HG03558 (cell line): ENCODE measurements at regions not wholly inside any gene's neighbourhood (a gene's known extent, or its start where the extent isn't known, plus 50 kb on each side); places are given as distances from the start of the nearest gene placed in this dataset.

Experiments used
- ATAC-seq: cut with Tn5 transposase; IDR thresholded peaks from one replicate; pipeline ENCODE4 v1.9.1; 2021; ENCODE audit warnings: moderate number of reproducible peaks; ENCODE audit not compliant: unreplicated experiment; ENCODE audit errors: extremely low read depth

DNA sequence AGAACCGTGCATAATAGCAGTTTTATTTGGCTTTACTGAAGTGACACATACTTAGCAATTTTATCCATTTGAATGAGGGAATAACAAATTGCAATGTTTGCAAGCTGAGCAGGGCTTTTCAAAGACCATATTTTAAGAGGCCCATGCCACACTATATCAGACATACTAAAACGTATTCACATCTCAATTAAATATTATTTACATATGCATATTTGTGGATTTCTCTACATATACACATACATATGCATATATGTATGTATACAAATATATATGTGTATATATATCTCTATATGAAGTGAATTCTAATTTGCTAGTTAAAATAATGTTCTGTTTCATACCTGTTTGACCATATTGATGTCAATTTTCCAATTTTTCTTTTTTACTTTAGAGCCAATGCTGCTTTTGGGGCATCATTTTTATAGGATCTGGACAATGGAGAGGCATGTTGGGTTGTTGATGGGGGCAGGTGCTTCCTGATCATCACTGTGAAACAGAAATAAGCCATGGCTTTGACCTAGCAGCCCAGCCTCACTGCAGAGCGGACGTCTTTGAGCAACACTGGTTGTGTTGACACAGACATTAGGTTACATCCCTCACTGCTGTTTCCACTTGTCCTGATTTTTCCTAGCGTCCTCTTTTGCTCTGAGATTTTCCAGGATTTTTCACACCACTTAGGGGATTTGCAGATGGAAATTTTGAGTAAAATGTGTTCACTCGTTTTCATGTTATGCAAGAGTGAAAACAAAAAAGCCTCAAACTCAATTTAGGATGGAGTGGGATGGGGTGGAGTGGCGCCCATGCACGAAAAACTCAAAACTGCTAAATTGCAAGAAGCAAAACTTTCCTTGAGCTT lies 56.9 kb downstream of the RDH14 start:
- no peak for ATAC-seq

DNA sequence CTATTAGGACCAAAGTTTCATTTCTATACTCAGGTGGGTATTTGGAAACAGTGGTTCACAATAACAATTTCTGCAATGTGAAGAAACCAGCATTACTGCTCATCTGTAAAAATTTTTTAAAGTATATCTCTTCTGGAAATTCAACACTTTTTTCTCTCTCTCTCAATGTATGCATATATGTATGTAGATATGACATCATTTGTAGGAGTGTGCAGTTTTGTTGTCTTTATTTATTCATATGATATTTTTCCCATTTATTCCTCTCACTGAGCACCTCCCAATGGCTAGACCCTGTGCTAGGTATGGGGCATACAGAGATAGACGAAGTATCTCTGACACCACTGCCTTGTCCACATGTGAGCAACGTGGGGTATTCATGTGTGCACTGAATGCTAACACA lies 58.3 kb downstream of the RDH14 start:
- no peak for ATAC-seq

DNA sequence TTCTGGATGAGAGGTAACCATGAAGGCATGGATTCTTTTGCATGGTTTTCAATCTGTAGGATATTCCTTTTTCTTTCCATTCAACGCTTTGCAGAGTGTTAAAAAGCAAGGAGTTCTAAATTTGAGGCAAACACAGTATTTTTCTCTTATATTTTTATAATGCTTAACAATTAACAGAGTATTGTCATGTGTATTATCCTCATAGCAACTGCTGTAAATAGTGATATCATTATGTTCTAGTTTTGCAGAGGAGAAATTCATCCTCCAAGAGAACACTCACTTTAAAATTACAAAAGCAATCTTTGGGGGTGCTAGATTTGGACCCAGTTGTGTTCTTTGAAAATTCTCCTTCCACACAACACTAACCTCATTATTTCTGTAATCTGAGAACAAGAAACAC lies 58.7 kb downstream of the RDH14 start:
- no peak for ATAC-seq

DNA sequence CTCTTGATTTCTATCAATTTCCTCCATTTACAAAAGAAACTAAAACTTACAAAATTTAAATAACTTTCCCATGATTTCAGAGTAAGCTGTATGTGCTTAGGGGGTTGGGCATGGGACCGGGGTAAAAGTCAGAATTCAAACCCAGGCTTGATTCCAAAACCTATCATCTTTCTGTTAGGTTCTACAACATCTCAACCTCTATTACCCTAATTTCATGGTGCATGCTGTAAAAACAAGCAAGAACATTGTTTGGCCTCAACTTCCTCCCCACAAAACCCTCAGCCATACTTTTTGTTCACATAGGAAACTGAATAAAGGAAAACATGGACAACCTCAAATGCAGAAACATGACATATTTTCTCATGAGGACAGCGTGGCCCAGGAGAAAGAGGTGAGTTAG lies 59.3 kb downstream of the RDH14 start:
- no peak for ATAC-seq

DNA sequence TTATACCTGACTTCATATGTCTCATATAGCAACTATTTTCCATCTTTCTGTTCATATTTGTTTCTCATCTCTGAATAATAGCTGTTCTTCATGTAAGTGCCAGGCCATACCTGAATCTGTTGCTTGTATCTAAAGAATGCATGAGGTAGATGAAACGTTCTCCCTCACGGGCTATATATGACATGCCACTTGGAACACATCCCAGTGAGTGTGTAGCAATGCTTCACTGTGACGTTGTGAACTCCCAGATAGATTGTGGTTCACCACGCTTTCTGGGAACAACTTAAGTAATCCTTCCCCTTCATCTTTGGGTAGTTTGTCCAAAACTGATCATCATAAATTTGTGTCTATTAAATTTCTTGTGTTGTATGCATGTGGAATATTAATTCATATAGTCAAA lies 60.1 kb downstream of the RDH14 start:
- no peak for ATAC-seq

DNA sequence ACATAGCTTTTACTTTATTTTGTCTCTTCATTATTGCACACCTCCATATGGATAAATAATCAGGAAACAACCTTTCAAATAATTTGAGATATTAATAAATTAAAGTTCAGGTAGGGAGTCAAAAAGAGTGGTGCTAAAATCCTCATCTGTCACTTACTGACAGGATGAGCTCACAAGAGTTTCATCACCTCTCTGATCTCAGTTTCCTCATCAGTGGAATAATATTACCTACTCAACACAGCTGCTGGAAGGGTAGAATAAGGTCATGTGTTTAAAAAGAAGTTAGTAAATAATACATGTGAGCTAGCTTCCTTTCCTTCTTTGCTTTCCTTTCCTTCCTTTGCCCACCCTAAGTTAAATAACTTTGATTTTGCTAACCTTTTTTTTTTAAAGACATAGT lies 61.9 kb downstream of the RDH14 start:
- no peak for ATAC-seq

DNA sequence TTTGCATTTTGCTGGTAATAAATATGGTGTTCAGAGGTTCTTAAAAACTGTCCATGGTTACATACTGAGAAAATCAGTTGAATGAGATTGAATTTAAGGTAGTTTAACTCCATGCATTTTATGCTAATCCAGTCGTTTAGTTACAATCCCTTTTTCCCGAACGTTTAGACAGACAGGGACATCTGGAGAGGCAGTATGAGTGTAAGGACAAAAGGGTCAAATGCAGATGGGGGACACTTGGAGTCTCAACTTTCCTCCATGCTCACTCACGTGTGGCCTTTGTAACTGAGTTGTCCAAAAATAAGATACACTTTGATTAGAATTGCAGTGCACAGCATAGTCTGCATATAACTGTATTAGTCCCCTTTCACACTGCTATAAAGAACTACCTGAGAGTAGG lies 63.9 kb downstream of the RDH14 start:
- ATAC-seq, result no peak

DNA sequence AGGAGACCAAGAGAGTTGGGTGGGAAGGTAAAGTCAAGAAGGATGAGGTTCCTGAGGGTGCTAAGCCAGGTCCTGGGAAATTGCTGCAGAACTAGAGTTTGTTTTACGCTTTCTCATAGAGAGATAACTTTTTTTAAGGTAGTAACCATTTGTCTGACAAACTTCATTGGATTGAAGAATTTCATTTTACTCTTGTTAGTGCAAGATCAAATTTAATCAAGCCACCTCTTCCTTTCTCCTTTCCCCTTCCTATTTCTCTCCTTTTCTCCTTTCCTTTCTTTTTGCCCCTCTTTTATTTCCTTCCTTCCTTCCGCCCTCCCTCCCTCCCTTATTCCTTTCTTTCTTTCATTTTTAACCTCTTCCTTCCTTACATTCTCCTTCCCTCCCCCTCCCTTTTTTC lies 65.4 kb downstream of the RDH14 start:
- ATAC-seq, result no peak

DNA sequence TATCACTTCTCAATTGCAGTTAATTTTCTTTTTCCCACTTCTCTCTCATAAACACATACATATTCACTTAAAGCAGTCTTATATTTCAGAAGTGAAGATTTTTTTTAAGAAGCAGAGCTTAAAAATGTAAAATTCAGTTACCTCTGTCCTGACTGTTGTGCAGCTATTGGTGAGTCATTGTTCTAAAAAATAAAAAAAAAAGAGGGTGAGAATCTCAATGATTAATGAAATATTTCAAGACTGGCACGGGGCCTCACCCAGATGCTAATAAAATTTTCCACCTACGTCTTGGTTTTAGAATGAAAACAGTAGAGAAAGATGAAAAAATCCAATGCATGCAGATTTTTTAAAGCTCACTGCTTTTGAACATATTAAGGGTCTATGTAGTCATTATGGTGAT lies 67.7 kb downstream of the RDH14 start:
- no peak for ATAC-seq

DNA sequence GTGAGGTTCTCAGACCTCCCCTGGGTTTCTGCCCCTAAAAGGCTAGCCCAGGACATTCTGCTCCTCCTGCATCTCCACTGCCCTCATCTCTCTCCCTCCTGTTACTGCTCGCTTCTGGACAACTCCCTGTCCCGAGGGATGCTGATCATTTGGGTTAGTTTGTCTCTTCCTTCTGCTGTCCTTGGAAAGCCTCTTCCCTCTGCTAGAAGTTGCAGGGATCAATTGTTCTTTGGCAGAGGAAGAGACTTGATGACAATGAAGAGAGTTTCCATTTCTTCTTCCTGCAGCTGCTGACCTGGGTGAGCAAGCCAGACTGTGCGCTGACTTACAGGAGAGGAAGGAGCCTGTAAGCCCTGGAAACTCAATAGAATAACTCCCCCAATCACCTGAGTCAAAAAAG lies 68.9 kb downstream of the RDH14 start:
- no peak for ATAC-seq

DNA sequence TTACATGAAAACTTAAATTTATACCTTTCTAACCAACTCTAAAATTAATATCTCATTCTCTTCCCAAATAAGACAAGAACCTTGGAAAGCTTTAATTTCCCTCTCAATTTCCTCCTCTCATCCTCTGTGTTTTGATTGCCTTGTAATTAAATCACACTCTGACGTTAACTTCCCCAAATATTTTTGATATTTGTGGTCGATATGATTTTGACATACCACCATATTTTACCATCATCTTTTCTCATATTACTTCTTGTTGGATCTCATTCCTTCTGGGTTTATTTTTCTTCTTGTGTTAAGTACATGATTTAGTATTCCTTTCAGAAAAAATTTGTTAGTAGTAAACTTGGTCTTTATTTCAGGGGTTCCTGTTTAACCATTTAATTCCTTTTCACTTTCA lies 69.6 kb downstream of the RDH14 start:
- ATAC-seq, result no peak

DNA sequence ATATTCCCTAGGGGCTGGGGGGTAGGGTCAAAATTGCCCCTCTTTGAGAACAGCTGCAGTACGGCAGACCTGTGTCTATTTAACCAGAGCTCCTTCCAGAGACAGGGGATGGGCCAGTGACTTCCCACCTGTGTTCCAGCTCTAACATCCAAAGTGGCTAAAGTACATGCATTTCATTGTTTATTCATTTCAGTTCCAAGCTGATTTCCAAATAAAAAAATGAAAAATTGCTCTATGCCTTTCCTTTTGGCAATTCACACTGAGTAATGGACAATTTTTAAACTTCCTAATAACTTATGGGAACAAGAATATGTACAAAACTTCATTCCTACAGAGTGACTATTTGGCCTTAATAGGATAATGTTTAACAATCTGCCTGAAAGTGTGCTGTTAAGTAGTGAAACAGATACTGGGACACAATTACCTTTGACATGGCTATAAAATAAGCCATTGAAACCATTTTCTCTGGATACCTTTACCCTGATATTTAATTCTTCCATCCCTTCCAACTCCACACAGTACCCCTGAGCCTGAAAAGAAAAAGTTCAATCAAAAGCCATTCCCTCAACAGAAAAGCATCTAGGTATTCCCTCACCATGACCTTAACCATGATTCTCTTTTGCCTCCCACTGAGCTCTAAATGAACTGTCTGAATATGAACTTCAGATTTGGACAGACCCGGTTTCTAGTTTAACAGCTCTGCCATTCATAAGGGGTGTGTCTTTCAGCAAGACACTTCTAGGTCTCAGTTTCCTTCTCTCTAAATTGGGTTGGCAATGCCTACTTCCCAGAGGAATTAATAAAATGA lies 73.1 kb downstream of the RDH14 start:
- no peak for ATAC-seq

DNA sequence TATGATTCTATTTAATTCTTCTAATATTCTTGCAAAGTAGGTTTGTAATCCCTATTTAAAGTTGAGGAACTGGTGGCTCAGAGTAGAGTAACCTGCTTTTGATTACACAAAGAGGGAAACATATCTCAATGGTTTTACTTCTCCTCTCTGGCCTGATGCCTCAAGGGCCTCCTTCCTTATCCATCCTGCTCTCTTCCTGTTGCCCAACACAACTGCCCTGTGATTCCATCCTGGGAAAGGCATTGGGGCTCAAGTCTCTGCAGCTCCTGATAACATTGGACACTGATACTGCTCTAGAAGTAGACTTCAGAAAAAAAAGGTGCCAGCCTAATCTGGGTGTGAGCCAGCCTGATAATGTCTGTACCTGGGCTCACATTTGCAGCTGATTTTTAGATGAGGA lies 75.8 kb downstream of the RDH14 start:
- ATAC-seq, result no peak

DNA sequence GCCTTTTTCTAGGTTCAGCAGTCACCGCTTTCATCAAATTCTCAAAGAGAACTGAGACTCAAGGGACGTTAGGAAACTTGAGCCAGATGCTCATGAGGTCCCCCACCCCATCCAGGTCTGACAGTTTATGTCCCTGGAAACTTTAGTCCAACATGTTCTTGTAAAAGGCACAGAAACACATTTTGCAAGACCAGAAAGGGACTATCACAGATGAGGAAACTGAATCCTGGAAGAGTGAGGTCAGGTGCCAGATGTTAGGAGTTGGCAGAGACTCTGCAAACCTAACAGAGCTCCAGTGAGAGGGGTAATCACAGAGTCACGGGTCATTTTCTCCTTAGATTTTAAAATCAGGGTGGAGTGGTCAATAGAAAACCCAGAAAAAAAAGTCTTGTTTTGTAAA lies 76.6 kb downstream of the RDH14 start:
- ATAC-seq, result no peak

DNA sequence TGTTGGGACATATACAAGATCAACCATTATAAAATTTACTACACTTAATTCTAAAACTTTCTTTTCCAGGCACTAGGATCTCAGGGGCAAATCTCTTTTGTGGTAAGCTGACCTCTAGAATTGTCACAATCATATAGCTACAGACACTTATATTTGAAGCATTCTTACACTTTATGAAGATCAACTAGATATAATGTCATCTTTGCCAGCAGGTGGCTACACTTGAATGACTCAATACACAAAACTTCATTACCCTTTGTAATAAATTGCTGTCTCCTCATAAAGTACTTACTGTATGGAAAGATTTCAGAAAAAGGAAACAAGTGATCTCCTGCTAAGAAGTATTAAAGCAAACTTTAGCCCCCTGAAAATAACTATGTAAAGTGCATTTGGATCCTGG lies 77.8 kb downstream of the RDH14 start:
- ATAC-seq, result no peak

DNA sequence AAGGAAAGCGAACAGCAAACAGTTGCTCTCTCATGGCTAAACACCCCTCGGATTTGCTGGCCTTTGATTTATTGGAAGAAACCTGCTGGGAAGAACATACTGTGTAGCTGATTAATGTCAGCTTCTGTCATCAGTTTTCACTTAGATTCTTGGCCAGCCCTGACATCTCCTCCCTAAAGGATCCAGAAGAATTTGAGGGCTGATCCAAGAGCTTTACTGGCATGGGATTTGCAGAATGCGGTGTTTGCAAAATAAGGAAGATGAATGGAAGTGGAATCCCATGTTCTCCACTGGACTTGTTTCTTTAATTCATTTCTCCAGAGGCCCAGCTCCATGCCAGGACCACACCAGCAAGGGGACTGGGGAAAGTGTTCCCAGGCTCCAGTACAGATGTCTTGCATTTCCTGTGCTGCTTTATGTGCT lies 80.5 kb downstream of the RDH14 start:
- ATAC-seq, result no peak

DNA sequence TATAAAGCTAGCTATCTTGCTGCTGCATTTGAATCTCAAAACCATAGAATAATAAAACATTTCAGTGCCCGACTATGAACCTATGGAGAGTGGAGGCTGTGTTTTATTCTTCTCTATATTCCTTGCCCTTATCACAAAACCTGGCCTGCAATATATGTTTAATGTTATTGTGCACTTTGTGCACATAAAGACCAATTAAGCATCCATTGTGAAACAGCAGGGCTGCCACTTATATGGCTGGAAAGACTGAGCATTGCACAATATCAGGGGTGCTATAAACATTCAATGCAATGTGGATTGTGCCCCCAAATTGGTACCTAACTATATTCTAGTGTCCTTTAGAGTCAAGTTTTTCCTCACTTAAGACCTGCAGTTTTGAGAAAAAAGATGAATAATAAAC lies 83.2 kb downstream of the RDH14 start:
- no peak for ATAC-seq

DNA sequence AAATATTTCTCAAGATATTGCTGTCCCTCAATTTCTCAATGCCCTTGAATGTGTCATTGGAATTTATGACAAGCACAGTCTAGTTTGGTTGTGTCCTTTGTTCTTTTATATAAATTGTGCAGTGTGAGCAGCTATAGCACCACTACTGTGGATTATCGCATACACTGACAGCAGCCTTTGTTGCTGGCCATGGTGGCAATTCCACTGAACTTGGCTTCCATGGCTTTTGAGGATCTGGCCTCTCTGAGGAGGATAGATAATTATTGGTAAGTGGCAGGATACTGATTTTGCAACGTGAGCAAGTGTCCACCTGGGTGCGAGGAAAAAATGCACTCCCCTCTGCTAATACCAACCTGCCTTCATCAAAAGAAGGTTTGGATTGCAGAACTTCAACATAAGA lies 84.0 kb downstream of the RDH14 start:
- ATAC-seq, result no peak

DNA sequence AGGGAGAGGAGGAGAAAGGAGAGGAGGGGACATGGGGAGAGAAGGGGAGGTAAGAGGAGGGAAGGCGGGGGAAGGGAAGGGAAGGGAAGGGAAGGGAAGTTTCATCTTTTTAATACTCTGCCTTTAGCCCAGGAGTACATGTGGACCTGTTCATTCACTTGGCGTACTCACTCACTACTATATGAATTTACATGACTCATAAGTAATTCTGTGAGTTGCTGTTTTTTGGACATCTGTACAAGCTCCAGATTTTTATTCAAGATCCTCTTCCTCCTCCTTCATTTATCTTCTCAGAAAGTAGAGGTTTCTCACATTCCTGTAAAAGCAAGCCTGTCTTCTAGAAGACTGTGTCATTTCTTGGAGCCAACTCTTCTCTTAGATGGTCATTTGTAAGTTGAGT lies 84.6 kb downstream of the RDH14 start:
- no peak for ATAC-seq

DNA sequence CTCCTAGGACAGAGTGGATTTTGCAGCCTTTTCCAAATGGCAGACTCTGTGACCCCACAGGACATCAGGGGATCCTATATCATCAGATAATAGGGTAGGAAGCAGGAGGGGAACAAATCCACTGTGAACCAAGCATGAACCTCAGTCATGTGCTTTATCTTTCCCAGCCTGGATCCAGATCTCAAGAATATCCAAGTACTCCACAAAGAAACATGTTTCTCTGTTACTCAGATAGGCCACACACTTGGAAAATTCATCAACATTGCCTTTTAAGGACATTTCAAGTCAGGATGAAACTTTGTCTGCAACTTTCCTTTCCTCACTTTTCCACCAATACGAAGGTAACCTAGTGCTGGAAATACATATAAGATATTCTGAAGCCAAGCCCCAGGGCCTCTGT lies 85.8 kb downstream of the RDH14 start:
- ATAC-seq, result no peak

DNA sequence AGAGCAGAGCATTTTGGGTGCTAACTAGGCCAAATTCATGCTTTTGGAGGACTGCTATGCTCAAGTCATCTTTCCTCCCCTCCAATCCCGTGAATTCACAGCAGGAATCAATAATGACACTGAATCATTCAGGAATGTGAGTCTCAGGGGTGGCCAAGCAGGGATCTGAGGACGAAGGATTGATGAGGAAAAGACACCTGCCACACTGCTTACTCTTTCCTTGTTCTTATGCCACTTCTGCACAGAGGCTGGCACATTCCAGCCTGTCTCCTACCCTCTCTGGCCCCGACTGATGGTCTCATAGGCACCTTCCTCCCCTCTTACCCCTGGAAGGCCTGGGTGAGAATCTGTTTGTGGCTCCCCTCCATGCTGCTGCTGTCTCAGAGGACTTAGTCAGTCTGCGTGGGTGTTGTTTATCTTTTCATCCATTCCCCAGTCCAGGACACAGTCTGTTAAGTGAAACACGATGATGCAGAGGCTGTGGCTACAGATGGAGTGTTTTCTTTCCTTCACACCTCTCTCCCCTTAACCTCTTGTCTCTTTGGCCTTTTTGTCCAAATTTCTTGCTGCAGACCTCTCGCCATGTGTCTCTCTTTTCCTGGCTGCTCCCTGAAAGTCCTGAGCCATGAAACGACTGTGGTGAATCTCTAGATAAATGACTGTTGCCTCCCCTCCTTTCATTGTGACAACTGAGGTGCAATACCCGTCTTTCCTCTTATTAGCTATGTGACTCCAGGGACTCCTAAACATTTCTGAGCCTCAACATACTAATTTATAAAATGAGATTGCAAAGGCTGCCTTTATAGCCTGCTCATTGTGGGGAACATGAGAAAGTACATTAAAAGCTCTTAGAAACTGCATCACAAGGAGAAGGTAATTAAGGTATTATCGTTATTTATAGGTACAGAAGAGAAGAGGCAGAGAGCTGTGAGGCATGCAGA lies 86.9 kb downstream of the RDH14 start:
- ATAC-seq, result no peak
